GM21786 (cell line): ENCODE measurements at regions not wholly inside any gene's neighbourhood (a gene's known extent, or its start where the extent isn't known, plus 50 kb on each side); places are given as distances from the start of the nearest gene placed in this dataset.
"Not testable (repeated sequence)": the region's sequence is repeated elsewhere in the genome, so short reads cannot be mapped to it uniquely, and the experiment has no call there.

Experiments
- ATAC-seq: cut with Tn5 transposase; IDR thresholded peaks from one replicate; pipeline ENCODE4 v1.9.1; 2021; ENCODE audit not compliant: unreplicated experiment

DNA sequence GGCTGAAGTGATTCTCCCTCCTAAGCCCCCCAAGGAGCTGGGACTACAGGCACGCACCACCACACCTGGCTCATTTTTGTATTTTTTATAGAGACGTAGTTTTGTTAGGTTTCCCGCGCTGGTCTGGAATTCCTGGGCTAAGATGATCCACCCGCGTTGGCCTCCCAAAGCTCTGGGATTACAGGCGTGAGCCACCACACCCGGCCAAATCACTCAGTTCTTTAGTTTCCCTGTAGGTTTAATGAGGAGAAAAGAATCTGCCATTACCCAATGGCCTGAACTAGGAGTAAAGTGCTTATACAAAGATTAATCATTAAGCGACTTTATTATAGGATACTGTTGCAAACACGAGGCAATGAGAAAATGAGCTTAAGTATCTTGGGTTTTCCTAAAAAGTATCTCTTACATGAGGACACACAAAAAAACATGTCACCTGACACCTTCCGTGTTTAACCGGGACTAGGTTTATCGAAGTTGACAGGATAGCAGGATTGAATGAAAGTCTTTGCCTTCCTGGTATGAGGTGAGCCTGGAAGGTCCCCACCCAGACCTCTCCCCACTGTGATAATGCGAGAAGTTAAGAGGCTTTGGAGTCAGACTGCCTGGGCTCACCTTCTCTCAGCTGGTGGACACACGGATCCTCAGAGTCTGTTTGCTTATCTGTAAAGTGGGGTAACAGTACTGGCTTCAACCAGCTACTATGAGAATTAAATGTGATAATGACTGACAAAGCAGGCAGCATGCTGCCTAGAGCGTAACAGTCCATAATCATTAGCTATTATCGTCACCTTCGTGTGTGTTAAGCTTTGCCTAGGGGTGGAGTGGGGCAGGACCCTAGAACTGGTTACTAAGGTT lies 133.5 kb upstream of the KRAS start:
- ATAC-seq = no peak

- ATAC-seq = no peak
These were observed 131.8 kb upstream of the KRAS start for GRCh38 chr12:25382311-25383106.

GRCh38 chr12:25377469-25378177 lies 126.9 kb upstream of the KRAS start:
- no peak for ATAC-seq

- ATAC-seq = no peak
These were observed 126.3 kb upstream of the KRAS start for GRCh38 chr12:25376985-25377384.

DNA sequence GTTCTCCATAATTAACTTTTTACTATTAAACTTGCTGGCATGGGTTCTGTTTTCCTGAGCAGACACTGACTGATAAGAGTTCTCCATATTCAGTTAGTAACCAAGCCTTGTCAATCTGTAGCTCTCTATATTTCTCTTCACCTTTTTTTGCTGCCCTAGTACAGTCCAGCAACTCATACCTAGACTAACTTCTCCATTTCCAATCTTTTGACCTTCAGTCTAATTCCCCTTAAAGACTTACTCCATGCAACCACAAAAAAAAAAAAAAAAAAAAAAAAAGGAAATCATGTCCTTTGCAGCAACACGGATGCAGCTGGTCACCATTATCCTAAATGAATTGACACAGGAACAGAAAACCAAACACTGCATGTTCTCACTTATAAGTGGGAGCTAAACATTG lies 125.7 kb upstream of the KRAS start:
- no peak for ATAC-seq

GRCh38 chr12:25372969-25373817 lies 122.5 kb upstream of the KRAS start:
- no peak for ATAC-seq

- no peak for ATAC-seq
These were observed 121.3 kb upstream of the KRAS start for GRCh38 chr12:25372002-25372401.

- no peak for ATAC-seq
These were observed 117.8 kb upstream of the KRAS start for GRCh38 chr12:25368557-25368956.

DNA sequence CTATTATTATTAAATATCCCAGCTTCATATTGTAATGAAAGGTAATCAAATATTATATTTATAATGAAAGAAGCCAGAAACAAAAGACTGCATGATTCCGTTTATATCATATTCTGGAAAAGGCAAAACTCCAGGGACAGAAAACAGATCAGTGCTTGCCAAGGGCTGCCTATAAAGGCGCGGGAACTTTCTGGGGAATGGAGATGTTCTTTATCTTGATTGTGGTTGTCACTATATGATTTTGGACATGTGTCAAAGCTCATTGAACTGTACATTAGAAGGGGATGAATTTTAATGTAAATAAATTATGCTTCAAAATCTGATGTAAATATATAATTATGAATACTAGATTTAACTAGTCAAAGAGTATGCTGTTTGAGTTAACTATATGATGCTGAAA lies 115.4 kb upstream of the KRAS start:
- ATAC-seq = no peak

DNA sequence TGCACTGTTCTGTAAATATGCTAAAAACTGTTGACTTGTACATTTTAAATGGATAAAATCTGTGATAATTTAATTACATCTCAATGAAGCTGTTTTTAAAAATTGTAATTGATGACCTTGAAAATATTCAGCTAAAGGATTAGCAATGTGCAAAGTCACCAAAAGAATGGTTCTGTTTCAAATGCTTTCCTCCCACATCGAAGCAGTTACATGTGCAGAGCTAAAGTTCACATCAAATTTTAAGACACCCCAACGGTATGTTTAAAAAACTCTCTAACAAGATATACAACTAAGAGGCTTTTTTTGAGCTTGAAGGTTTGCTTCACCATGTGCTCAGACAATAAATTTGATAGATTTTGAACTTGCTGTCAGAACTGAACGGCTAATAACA lies 114.6 kb upstream of the KRAS start:
- ATAC-seq = no peak

DNA sequence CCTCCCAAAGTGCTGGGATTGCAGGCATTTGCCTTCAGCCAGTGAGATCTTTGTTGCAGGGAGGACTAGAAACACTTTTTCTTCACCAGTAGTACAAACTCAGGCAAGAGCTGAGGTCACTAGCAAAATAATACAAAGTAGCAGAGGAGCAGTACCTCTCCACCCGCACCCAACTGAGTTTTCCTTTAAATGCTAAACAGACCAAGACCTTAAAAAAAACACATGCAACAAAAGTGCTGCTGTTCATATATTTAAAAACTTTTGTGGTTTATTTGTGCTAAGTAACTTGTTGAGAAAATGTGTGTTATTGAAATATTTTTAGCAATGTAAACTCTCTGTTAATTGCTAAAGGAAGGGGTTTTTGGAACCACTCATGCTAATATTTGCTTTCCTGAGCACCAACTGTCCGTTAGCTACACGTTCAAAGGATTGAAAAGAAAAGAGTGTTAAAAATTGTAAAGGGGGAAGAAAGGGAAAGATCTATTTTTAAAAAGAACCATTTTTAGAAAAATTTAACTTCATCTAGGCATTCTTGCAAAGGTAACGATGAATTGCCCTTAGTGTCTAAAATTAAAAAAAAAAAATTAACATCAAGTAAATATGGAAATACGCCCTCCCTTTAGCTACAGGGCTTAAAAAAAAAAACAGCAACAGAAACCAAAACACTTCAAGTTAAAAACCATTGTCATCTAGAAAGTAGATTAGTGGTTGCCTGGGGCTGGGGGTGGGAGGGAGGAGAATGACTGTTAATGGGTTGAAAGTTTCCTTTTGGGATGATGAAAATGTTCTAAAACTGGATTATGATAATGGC lies 114.0 kb upstream of the KRAS start:
- ATAC-seq = peak; percentile 85

- no peak for ATAC-seq
These were observed 111.9 kb upstream of the KRAS start for GRCh38 chr12:25362646-25363045.

GRCh38 chr12:25361511-25361910 lies 110.8 kb upstream of the KRAS start:
- ATAC-seq = no peak

DNA sequence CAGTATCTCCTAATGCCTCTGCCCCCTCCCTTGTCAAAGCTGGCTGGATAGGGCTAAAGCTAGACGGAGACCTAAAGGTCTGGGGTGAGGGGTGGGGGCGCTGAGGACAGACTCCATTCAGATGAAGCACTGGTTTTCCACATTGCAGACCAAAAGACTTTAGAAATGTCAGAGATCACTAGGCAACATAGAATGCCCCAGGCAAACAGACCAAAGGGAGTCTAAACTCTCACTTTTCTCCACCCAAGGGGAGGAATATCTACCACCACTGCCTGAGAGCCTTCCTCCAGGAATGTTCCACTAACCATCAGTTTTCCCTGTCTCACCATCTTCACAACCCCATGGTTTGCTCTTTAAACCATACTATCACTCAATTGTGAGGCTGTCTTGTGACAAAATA lies 106.9 kb upstream of the KRAS start:
- no peak for ATAC-seq

GRCh38 chr12:25352942-25353341 lies 102.2 kb upstream of the KRAS start:
- ATAC-seq = not testable (repeated sequence)

- peak; percentile 58 for ATAC-seq
These were observed 101.6 kb upstream of the KRAS start for GRCh38 chr12:25352083-25352918.

DNA sequence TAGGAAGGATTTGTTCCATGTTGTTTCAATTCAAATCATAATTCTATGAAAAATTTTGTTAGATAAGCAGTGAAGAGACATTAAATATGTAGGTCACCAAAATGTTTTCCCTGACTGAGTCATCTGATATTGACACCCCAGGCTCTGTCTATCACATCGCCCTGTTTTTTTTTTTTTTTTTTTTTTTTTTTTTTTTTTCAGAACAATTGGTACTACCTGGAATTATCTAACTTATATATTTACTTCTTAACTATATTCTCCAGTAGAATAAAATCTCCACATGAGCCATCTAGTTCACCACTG lies 97.8 kb upstream of the KRAS start:
- ATAC-seq = no peak

- no peak for ATAC-seq
These were observed 97.2 kb upstream of the KRAS start for GRCh38 chr12:25347716-25348592.
